NCI-H82 (cell line): ENCODE measurements at regions not wholly inside any gene's neighbourhood (a gene's known extent, or its start where the extent isn't known, plus 50 kb on each side); places are given as distances from the start of the nearest gene placed in this dataset.

Experiments
- DNase-seq: peaks from one replicate; lab custom pipeline; 2025; lab: John Stamatoyannopoulos, UW

DNA sequence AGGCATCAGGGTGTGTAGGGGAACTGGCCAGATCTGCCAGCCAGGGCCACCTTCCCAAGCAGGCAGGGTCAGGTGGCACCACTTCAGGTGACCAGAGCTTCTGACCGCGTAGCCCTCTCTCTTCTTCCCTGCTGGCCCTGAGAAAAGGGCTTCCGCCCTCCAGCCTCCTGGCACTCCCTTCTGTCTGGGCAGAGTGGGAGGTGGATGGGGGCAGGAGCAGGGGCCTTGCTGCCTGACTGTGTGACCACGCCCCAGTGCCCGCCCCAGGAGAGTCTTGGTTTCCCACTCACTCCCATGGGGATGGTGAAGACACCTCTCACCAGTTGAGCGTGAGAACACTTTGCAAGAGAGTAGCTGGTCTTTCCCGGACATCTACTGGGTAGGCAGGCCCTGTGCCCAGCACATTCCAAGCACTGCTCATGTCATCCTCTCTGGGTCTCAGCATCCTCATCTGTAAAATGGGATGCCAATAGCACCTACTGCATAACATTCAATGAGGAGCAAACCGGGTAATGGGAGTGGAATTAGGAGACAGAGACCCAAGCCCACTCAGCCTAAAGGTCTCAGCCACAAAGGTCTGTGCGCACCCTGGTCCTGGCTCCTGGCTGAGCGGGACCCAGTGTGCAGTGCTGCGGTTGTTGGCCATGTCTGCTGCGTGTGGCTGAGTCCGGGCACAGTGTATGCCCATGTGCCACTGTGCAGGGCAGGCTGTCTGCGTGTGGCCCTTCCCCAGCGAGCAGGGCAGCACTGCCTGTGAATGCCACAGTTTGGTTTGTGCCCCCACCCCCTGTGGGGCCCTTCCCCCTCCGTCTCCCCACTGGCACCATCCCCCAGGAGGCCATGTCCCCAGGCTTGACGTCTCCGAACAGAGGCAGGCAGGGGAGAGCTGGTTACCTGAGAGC is 179.1 kb upstream of the IER5L start:
- no peak for DNase-seq

DNA sequence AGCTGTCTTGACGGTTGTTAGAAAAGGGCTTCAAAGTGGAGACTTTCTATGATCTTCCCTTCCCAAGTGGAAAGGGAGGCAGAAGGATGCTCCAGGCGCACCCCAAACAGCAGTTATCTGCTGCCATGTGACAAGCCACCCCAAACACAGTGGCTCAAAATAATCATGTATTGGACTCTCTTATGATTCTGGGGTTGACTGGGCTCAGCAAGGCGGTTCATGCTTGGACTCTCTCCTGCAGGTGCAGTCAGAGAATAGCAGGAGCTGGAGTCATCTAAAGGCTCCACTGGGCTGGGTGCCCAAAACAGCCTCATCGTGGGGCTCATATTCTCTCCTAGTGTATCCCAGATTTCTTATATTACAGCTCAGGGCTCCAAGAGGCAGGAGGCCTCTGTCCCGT is 177.6 kb upstream of the IER5L start:
- no peak for DNase-seq

DNA sequence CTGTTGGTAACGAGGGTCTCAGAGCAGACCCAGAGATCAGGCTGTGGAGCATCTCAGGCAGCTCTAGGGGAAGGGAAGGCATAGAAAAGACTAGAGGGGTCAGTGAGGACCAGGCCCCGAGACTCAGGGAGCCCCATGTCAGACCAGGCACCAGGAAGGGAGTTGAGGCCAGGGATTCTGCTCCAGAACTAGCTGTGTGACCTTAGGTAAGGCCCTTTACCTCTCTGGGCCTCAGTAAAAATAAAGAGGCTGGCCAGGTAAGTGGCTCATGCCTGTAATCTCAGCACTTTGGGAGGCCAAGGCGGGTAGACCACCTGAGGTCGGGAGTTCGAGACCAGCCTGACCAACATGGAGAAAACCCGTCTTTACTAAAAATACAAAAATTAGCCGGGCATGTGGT is 176.4 kb upstream of the IER5L start:
- no peak for DNase-seq

DNA sequence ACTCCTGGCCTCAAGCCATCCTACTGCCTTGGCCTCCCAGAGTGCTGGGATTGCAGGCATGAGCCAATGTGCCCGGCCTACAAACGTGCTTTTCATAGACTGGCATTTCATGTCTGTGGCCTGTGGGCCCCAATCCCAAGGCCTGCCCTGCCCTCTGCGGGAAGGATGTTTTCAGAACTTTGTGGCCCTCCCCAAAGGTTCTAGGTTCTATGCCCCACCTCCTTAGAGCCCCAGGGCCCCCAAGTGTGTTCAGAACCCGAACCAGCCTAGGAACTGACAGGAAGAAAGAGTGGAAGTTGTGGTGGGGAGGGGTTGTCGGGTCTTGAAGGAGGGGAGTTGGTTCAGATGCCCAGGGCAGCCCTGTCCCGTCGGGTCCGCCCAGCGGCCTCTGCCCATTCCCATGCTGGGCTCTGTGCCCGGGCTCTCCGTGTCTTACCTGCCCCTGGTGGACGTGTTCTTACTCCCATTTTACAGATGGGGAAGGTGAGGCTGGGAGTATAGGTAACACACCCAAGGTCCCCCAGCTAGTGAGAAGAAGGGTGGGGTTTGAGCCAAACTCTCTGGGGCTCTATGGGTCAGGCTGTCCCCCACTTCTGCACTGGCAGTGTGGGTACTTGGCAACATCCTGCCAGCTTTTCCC is 175.8 kb upstream of the IER5L start:
- DNase-seq = no peak

DNA sequence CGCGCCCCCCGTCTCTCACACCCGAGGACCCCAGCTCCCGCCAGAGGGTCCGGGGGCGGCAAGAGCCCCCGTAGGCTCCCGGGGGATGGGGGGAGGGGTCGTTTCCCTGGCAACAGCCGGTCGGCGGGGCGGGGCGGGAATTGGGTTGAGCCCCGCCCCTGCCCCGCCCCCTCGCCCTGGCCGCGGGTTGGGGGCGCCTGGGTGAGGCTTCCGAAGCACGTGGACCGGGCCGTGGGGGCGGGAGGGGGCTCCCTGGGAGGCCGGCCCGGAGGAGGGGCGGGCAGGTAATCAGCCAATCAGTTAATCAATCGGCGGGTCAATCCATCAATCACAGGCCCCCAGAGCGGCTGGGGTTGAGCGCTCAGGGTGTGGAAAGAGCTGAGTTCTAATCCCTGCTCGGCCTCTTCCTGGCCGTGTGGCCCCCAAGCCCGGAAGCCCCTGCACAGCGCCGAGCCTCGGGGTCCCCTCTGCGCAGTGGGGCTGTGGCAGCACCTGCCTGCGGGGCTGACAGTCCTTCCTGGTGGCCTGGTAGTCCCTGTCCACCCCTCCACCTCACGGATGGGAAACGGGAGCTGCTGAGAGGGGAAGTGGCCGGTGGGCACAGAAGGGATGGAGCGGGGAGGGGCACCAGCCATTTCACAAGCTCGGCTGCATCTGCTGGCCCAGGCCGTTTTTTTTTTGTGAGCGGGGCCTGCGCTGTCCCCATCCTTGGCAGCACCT is 174.2 kb upstream of the IER5L start:
- DNase-seq = peak; percentile 90

DNA sequence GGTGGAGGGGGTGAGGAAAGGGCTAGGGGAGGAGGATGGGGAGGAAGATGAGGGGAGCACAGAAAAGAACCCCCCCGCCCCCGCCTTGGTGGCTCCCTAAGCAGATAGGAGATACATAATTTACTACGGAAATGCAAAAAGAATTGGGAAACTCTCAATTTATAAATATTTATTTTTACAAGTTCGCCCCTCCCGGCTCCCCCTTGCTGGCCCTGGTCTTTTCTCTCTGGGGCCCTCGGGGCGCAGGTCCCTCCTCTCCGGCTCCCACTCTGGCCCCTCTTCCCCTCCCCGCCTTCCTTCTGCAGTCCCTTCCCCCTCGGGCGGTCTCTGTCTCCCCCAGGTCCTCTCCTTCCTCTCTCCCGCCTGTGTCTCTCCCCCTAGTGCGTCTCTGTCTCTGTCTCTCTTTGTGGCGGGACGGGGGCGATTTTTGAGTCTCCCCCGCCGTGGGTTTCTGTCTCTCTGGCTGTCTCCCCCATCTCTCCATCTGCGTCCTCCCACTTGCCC is 173.6 kb upstream of the IER5L start:
- DNase-seq = peak; percentile 75

DNA sequence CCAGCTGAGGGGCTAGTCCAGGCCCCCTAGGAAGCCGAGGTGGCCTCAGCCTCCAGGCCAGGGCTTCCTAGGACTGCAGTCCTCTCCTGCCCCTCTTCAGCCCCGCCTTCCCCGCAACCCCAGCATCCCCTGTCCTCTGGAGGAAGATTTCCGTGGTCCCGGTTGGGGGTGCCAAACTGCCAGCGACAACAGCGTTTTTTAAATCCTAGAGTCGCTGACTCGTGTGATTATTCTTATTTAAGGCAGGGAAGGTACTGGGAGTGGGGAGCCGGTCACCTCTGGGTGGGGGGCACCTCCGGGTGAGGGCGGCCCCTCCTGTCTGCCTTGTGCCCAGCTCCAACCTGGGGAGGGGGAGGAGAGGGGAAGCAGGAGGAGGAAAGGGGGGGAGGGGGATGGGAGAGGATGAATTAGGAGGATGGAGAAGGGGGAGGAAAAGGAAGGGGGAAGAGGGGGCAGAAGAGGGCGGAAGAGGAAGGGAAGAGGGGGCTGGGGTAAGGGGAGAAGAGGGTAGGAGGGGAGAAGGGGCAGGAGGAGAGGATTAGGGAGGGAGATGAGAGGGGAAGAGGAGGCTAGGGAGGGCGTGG is 173.1 kb upstream of the IER5L start:
- DNase-seq = peak; percentile 92

DNA sequence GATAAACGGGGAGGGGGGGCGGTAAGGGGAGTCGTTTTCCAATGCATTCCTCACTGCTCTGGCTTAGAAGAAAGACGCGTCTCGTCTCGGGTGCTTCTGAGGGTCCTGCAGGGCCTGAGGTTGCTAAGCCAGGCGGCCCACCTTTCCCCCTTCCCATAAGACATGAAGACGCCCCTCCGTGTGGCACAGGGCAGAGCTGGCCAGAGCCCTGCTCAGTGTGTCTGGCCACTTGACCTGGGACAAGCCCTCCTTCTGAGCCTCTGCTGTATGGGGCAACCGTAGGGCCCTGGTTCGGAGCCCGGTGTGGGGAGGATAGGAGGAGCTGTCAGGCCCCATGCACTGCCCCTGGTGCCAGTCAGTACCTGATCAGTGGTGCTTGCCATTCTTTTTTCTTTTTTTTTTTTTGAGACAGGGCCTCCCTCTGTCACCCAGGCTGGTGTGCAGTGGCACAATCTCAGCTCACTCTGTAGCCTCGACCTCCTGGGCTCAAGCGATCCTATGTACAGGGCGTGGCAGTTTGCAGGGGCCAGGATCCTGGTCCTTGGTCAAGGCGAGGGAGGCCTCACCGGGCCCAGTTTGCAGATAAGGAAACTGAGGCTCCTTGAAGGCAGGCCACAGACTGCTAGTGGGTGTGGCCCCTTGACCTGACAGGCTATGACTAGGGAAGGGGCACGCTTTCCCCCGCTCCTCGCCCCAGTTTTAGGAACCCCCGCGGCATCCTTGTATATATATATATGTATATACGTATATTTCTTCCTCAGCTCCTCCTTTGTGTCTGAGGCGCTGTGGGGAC is 172.3 kb upstream of the IER5L start:
- no peak for DNase-seq

DNA sequence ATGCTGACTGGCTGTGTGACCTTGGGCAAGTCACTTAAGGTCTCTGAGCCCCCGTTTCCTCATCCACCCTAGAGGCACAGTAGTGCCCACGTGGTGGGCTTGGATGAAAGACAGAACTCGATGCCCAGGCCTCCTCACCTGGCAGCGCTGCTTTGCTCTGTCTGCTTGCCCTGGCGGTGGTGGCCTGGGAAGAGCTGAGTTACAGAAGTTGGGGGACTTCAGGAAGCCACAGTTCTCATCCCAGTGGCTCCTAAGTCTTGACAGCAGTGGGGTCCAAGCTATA is 171.5 kb upstream of the IER5L start:
- DNase-seq = no peak

DNA sequence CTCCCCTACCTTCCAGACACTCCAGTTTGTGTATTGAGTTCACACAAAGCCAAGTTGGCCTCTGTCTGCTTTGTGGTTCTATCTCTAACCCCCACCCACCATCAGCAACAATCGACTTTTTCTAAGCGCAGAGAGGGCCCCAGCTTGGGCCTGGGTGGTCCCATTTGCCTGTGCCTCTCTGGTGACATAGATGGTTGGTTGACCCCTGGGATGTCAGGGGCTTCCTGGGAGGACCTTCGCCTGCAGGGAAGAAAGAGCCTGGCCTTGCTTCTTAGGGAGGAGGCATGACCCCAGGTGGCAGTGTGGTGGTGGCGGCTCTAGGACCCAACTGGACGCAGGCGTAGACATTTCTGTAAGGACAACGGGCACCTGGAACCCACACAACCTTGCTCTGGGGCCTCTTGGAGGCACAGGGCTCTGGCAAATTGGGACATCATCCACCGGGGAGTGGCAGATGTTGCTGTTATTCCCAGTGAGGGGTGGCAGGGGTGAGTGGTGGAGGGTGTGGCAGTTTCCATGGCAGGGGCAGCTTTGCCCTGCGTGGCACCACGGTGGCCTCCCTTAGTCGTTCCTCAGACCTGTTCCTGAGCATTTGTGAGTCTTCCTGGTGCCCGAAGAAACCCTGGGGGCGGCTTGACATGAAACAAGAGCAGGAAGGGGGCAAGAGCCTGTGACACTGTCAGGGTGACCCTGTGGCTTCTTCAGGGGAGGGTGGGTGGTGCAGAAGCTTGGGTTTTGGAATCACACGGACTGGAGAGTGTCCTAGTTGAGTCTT is 171.0 kb upstream of the IER5L start:
- DNase-seq = no peak

DNA sequence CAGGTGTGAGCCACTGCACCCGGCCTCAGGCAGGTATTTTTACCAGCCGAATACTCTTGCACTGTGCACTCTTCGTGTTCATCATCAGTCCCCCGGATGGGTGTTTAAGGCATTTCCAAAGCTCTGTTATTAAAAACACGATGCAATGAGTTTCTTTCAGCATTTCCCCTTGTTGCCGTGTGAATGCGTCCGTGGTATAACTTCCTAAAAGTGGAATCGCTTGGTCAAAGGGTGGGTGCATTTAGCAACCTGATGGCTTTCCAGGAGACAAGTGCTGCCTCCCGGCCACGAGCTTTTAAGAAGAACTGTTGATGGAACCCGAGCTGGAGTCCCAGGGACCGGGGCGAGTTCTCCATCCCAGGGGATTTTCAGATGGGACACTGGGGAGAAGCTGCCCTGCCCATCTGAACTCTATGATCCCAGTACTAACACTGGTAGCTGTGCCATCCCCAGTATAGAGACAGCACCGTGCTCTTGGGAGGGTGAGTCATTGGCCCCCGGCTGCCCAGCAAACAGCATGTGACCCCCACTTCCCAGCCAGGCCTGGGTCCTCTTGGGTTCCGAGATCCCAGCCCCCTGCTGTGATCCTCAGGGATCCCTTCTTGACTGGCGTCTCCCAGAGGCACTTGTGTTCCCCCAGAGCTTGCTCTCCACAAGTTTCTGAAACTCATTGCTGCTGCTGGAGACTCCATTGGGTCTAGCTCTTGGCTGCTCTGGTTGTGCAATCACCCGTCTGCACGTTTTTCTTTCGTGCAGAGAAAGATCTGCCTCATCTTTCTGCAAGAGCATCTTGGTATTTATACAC is 169.5 kb upstream of the IER5L start:
- DNase-seq = no peak

DNA sequence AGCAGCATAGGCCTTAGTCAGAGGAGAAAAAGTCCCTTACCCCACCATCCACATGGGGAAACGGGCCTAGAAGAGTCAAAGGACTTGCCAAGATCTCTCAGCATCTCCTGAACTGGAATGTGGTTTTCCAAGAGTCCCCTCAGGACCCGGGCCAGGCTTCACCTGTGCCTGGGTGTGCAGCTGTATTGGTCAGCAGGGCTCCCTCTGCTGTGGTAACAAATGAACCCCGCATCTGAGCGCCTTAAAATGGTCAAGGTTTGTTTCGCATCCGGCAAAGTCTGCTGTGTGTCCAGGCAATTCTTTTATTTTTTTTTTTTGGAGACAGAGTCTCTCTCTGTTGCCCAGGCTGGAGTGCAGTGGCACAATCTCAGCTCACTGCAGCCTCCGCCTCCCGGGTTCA is 168.0 kb upstream of the IER5L start:
- no peak for DNase-seq

DNA sequence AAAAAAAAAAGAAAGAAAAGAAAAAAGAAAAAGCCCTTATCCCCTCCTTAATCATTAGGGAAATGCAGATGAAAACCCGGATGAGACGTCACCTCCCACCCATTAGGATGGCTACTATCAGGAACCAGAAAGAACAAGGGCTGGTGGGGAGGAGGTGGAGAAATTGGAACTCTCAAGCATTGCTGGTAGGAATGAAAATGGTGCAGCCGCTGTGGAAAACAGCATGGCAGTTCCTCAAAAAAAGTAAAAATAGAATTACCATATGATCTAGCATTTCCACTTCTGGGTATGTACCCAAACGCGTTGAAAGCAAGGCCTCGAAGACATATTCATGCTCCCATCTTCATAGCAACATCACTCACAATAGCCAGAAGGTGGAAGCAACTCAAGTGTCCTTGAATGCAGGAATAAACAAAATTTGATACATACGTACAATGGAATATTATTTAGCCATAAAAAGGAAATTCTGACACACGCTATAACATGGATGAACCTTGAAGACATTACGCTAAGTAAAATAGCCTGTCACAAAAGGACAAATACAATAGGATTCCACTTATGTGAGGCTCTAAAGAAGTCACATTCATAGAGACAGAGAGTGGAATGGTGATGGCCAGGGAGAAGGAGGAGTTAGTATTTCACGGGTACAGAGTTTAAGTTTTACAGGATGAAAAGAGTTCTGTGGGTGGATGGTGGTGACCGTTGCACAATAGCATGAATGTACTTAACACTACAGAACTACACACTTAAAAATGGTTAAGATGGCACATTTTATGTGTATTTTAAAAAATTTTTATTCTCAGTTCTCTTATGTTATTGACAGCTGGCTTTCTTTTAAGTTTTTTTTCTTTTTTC is 166.8 kb upstream of the IER5L start:
- DNase-seq = no peak

DNA sequence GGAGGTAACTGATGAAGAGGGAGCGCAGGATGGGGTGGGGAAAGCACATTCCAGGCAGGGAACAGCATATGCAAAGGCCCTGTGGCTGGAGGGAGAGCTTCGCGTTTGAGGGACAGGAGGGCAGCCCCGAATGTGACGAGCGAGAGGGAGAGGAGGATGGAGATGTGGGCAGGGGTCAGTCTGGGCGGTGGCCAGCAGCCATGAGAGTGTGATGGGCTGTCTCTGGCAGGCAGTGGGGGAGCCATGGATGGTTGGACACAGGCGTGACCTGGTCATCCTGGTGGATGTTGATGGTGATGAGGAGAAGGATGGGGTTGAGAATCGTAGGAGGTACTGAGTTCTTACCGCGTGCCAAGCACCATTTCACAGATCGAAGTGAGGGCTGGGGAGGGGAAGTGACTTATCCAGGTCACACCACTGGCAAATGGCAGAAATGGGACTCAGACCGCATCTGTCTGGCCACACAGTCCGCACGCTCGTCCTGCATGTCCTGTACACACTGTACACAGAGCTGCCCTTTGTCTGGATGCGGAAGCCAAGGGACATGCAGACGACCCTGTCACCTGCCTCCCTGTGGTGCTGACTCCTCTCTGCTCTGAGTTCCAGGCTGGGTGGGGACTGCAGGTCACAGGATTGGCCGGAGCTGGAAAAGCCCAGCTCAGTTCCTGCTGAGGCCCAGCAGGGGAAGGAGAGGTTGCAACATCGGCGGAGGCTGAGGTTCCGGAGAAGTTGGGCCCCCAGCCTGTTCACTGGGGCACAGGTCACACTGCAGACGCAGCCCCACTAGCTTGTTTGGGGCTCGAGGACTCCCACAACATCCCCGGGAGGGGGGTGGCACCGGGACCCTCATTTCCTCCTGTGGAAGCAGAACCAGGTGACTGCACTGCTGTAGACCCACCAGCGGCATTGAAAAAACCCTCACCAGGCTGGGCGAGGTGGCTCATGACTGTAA is 165.6 kb upstream of the IER5L start:
- no peak for DNase-seq

DNA sequence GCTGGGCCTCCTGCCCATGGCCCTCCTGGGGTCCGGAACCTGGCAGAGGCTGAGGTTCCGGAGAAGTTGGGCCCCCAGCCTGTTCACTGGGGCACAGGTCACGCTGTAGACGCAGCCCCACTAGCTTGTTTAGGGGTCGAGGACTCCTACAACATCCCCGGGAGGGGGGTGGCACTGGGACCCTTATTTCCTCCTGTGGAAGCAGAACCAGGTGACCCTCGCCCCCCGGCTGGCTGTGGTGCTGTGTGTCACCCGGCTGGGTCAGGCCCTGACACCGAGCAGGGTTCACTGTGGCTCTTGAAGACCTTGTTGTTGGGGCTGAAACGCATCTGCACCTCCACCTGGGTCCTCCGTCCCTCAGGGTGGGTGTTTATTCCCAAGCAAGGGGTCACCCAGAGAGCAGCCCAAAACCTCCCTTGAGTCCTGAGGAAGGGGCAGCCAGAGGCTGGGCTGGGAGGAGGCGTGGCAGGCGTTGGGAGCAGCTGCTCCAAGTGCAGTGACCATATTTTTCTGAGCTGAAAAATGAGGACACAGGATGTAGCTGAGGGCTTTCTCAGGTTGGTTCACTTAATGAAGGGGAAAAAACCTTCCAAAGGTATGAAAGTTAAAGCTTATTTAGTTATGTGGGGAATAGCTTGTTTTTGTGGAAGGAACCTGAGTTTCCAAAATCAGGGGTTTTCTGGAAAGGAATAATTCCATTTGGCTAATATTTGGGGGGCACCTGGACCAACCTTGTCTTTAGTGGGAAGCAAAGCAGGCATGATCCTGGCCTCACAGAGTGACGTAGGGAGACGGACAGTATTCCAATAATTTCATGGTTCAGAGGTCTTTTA is 164.7 kb upstream of the IER5L start:
- DNase-seq = no peak

DNA sequence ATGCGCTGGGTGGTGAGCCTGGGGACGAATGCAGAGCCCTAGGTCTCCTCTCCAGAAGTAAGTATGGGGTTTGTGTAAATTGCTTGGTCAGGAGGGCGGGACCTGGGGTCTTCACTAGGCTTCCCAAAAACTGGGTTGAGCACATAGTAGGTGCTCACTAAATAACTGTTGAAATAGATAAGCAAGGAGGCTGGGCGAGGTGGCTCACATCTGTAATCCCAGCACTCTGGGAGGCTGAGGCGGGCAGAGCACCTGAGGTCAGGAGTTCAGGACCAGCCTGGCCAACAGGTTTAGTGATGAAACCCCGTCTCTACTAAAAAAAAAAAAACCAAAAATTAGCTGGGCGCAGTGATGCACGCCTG is 163.9 kb upstream of the IER5L start:
- no peak for DNase-seq
